AG08396 (cell line): ENCODE measurements at regions not wholly inside any gene's neighbourhood (a gene's known extent, or its start where the extent isn't known, plus 50 kb on each side); places are given as distances from the start of the nearest gene placed in this dataset.
A peak's percentile ranks its signal among the peaks of the same experiment; 100 is the strongest.

Source experiments
- DNase-seq: peaks from one replicate; pipeline ENCODE4 v3.0.0; 2012; ENCODE audit warnings: low spot score, mixed read lengths

- no peak for DNase-seq
Observed at GRCh38 chr2:150903055-150903454, 358.6 kb downstream of the RBM43 start.

- no peak for DNase-seq
Observed at GRCh38 chr2:150900913-150901312, 360.8 kb downstream of the RBM43 start.

- DNase-seq: no peak
Observed at GRCh38 chr2:150895968-150896367, 365.7 kb downstream of the RBM43 start.

- no peak for DNase-seq
Observed at GRCh38 chr2:150889141-150889540, 372.5 kb downstream of the RBM43 start.

GRCh38 chr2:150888337-150888736 is 373.3 kb downstream of the RBM43 start:
- DNase-seq: peak; percentile 12

- DNase-seq: no peak
Observed at GRCh38 chr2:150887926-150888325, 373.7 kb downstream of the RBM43 start.

GRCh38 chr2:150885774-150886386 is 375.8 kb downstream of the RBM43 start:
- DNase-seq: no peak

- no peak for DNase-seq
Observed at GRCh38 chr2:150885236-150885635, 376.4 kb downstream of the RBM43 start.

GRCh38 chr2:150883613-150883895 is 378.1 kb downstream of the RBM43 start:
- no peak for DNase-seq

GRCh38 chr2:150882751-150883612 is 378.7 kb downstream of the RBM43 start:
- no peak for DNase-seq

GRCh38 chr2:150880986-150881385 is 380.7 kb downstream of the RBM43 start:
- DNase-seq: no peak

GRCh38 chr2:150878356-150878755 is 383.3 kb downstream of the RBM43 start:
- DNase-seq: peak; percentile 7

- DNase-seq: no peak
Observed at GRCh38 chr2:150876251-150876950, 385.3 kb downstream of the RBM43 start.

- DNase-seq: no peak
Observed at GRCh38 chr2:150873396-150873772, 385.9 kb upstream of the RND3 start.

GRCh38 chr2:150872756-150873395 is 385.4 kb upstream of the RND3 start:
- DNase-seq: peak; percentile 12

GRCh38 chr2:150866431-150866830 is 379.0 kb upstream of the RND3 start:
- DNase-seq: peak; percentile 11

GRCh38 chr2:150863691-150864090 is 376.2 kb upstream of the RND3 start:
- no peak for DNase-seq

- no peak for DNase-seq
Observed at GRCh38 chr2:150860301-150860700, 372.8 kb upstream of the RND3 start.

- no peak for DNase-seq
Observed at GRCh38 chr2:150859877-150860276, 372.4 kb upstream of the RND3 start.

- no peak for DNase-seq
Observed at GRCh38 chr2:150859162-150859561, 371.7 kb upstream of the RND3 start.

- no peak for DNase-seq
Observed at GRCh38 chr2:150858382-150858781, 370.9 kb upstream of the RND3 start.

GRCh38 chr2:150856596-150857281 is 369.3 kb upstream of the RND3 start:
- DNase-seq: no peak
